ENCODE measurements at regions not wholly inside any gene's neighbourhood (a gene's known extent, or its start where the extent isn't known, plus 50 kb on each side); places are given as distances from the start of the nearest gene placed in this dataset.

- TF ChIP-seq CTCF (IDR thresholded peaks at IDR 0.05), result no peak
- TF ChIP-seq ZFX (IDR thresholded peaks at IDR 0.05; ENCODE audit: borderline replicate concordance), result no peak
Measured at GRCh38 chr21:41560661-41561158, 52.8 kb upstream of the TMPRSS2 start.
